Peyer's patch (tissue), 4 donors: ENCODE measurements at regions not wholly inside any gene's neighbourhood (a gene's known extent, or its start where the extent isn't known, plus 50 kb on each side); places are given as distances from the start of the nearest gene placed in this dataset.
"Not testable (repeated sequence)": the region's sequence is repeated elsewhere in the genome, so short reads cannot be mapped to it uniquely, and the experiment has no call there.

Experiments
- DNase-seq, 3 donors: peaks; one replicate each; pipeline ENCODE4 v3.0.0-alpha.2; 2017 to 2019
- H3K27ac ChIP-seq, 4 donors: fragments of 200-600 bp; sonication (generic); one replicate each; pipeline ENCODE4 v1.5.1; 2016 to 2019
- H3K27me3 ChIP-seq, 2 donors: fragments of 200-600 bp; sonication (generic); one replicate each; pipeline ENCODE4 v1.5.1; 2019
- H3K36me3 ChIP-seq, 3 donors: fragments of 200-600 bp; sonication (generic); one replicate each; pipeline ENCODE4 v1.5.1; 2016 to 2019
- H3K4me1 ChIP-seq, 4 donors: fragments of 200-600 bp; sonication (generic); one replicate each; pipeline ENCODE4 v1.5.1; 2016 to 2019
- H3K4me3 ChIP-seq, 4 donors: fragments of 200-600 bp; sonication (generic); 1 replicate in 3 of 4; 2 replicates in 1 of 4; pipeline ENCODE4 v1.5.1; 2016 to 2019; ENCODE audit warnings: mild to moderate bottlenecking in 1 of 4
- H3K9me3 ChIP-seq, 4 donors: fragments of 200-600 bp; sonication (generic); one replicate each; pipeline ENCODE4 v1.5.1; 2016 to 2019; ENCODE audit warnings: mild to moderate bottlenecking in 1 of 4
- POLR2A ChIP-seq, 2 donors: fragments of 450-650 bp; IDR thresholded peaks; one replicate each; pipeline ENCODE4 v1.5.1; 2017; ENCODE audit warnings: antibody characterized with exemption in 2 of 2, mild to moderate bottlenecking in 2 of 2, moderate library complexity in 2 of 2
- TF ChIP-seq, protein P1 (sequence below), 6 experiments: fragments of 450-650 bp in 4 of 6; fragments of 200-600 bp in 2 of 6; sonication (generic) in 1 of 6; IDR thresholded peaks; one replicate each; pipeline ENCODE4 v1.5.1; 2017 to 2019; ENCODE audit warnings: antibody characterized with exemption in 6 of 6, mild to moderate bottlenecking in 3 of 6, moderate library complexity in 1 of 6

DNA sequence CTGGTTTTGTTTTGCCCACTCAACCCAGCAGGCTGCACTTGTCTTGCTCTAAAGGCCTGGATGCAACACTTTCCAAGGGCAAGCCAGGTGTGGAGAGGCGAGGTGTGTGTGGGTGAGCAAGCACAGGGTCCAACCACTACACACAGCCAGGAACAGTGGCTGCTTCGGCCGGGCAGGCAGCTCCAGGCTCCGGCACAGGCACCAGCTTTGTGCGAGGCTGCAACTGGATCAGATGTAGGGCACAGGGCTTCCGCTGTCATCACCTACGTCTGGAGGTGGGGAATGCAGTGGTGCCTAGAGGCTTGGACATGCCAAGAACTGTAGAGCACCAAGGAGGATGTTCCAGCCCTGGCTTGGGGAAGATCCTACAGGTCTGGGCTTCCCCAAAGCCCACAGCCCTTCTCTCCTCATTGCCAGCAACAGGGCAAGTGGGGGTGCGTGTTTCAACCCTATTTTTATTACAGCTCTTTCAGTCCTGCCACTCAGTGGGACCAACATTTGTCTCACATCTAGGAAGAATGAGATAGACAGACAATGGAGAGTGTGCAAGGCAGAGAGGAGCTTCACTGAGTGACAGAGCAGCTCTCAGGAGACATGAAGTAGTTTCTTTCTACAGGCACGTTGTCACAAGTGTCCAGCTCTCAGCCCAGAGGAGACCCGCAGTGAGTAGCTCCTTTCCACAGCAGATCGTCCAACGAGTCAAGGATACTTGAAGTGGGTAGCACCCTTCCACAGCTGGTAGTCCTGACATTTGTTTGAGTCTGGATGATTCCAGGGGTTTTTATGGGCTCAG is 622.2 kb downstream of the CDH9 start:
- Histone ChIP-seq H3K27me3 (no peaks in the 10 kb centered on the region), H3K4me3 (no peak overlapping the region), H3K36me3 (no peaks in the 10 kb centered on the region), H3K27ac (no peak overlapping the region), H3K4me1 (no peaks in the 10 kb centered on the region), H3K9me3 (no peaks in the 10 kb centered on the region)
- no peak for TF ChIP-seq POLR2A (IDR thresholded peaks at IDR 0.05)
- TF ChIP-seq, protein P1, sequence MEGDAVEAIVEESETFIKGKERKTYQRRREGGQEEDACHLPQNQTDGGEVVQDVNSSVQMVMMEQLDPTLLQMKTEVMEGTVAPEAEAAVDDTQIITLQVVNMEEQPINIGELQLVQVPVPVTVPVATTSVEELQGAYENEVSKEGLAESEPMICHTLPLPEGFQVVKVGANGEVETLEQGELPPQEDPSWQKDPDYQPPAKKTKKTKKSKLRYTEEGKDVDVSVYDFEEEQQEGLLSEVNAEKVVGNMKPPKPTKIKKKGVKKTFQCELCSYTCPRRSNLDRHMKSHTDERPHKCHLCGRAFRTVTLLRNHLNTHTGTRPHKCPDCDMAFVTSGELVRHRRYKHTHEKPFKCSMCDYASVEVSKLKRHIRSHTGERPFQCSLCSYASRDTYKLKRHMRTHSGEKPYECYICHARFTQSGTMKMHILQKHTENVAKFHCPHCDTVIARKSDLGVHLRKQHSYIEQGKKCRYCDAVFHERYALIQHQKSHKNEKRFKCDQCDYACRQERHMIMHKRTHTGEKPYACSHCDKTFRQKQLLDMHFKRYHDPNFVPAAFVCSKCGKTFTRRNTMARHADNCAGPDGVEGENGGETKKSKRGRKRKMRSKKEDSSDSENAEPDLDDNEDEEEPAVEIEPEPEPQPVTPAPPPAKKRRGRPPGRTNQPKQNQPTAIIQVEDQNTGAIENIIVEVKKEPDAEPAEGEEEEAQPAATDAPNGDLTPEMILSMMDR (IDR thresholded peaks at IDR 0.05), result no peak
- no peak for DNase-seq

DNA sequence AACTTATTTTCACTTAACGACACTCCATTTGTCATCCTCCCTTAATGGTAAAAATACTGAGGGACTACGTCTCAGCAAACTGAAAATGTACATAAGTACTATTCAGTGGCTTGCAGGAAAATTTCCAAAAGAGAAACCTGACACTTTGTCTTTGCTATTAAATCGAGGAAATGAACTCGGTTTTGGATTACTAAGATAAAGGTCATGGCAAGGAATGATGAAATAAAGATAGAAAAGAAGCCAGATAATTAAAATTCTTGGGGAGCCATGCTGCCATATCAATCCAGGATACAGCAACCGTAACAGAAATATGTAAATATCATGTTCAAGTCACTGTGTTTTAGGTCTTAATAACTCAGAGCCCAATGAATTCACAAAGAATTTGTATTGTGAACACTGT is 647.8 kb downstream of the CDH9 start:
- Histone ChIP-seq H3K4me3 (no peak overlapping the region), H3K36me3 (no peaks in the 10 kb centered on the region), H3K4me1 (no peaks in the 10 kb centered on the region), H3K27me3 (no peaks in the 10 kb centered on the region), H3K27ac (no peak overlapping the region), H3K9me3 (peaks cover 0 to 16% (median 0%) of the 10 kb centered on the region in 4 donors)
- DNase-seq, result no peak
- TF ChIP-seq, protein P1 (IDR thresholded peaks at IDR 0.05), result no peak
- TF ChIP-seq POLR2A (IDR thresholded peaks at IDR 0.05), result no peak

DNA sequence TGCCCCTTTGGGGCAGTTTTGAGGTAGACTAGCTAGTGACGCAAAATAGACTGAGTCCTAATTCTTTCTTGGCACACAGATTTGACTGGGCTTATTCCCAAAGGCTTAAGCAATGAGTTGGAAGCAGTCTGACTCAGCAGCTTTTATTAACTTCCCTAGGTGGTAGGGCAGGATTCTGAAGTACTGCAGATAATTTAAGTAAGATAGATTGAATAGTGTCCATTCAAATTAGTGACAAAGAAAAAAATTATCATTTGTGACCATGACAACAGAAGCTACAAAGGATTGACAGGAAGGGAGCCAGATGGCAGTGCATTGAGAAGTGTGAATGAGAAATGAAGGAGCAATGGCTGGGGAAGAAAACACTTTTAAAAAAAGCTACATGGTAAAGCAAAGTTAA is 649.4 kb downstream of the CDH9 start:
- Histone ChIP-seq H3K4me1 (no peaks in the 10 kb centered on the region), H3K9me3 (peaks cover 0 to 16% (median 0%) of the 10 kb centered on the region in 4 donors), H3K4me3 (no peak overlapping the region), H3K27ac (no peak overlapping the region), H3K27me3 (no peaks in the 10 kb centered on the region), H3K36me3 (no peaks in the 10 kb centered on the region)
- no peak for DNase-seq
- TF ChIP-seq POLR2A (IDR thresholded peaks at IDR 0.05), result no peak
- TF ChIP-seq, protein P1 (IDR thresholded peaks at IDR 0.05), result no peak

DNA sequence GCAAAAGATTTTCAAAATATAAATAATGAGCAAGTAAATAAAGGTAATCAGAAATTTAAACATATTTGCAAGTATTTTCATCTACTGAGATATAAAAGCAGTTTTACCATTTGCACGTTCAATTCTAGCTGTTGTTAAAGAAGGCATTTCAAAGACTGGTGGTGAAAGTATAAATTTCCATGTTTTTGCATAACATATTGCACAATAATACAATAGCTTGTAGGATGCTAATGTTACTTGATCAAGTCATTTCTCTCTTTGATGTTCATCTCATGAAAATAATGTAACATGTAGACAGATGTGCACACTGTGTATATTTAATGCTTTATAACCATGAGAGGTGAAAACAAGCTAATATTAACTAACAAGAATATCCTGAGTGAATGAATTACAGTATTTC is 651.9 kb downstream of the CDH9 start:
- TF ChIP-seq, protein P1 (IDR thresholded peaks at IDR 0.05), result no peak
- TF ChIP-seq POLR2A (IDR thresholded peaks at IDR 0.05), result no peak
- no peaks in the 10 kb centered on the region for H3K4me1 ChIP-seq
- no peaks in the 10 kb centered on the region for H3K27me3 ChIP-seq
- H3K4me3 ChIP-seq, result no peak overlapping the region
- DNase-seq, result no peak
- H3K27ac ChIP-seq, result no peak overlapping the region
- no peaks in the 10 kb centered on the region for H3K36me3 ChIP-seq
- H3K9me3 ChIP-seq, result peaks cover 0 to 13% (median 0%) of the 10 kb centered on the region in 4 donors

DNA sequence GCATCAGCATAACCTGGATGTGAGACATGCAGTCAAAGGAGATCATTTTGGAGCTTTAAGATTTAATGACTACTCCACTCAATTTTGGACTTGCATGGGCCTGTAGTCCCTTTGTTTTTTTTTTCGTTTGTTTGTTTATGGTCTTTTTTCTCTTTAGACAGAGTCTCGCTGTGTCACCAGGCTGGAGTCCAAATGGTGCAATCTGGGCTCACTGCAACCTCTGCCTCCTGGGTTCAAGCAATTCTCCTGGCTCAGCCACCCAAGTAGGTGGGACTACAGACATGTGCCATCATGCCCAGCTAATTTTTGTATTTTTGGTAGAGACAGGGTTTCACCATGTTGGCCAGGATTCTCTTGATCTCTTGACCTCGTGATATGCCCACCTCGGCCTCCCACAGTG is 673.8 kb downstream of the CDH9 start:
- H3K4me3 ChIP-seq, H3K4me1 ChIP-seq, H3K36me3 ChIP-seq, DNase-seq, H3K9me3 ChIP-seq, H3K27ac ChIP-seq, H3K27me3 ChIP-seq: not testable (repeated sequence)

DNA sequence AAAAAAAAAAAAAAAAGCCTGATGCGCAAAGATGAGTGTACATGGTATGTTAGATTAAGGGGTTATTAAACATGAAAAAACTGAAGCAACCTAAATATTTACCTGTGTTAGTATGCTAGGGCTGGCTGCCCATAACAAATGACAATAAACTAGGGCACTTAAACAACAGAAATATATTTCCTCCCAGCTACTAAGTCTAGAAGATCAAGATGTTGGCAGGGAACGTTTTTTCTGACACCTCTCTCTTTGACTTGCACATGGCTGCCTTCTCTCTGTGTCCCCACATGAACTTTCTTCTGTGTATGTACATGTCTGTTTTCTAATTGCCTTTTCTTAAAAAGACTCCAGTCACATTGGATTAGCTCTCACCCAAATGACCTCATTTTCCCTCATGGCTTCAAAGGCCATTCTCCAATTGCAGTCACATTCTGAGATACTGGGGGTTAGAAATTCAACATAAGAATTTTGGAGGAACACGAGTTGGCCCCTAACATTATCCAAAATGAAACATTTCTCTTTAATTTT is 694.5 kb downstream of the CDH9 start:
- Histone ChIP-seq H3K9me3 (no peaks in the 10 kb centered on the region), H3K4me1 (no peaks in the 10 kb centered on the region), H3K27me3 (no peaks in the 10 kb centered on the region), H3K36me3 (no peaks in the 10 kb centered on the region), H3K27ac (no peak overlapping the region), H3K4me3 (no peak overlapping the region)
- DNase-seq, result no peak
- no peak for TF ChIP-seq POLR2A (IDR thresholded peaks at IDR 0.05)
- TF ChIP-seq, protein P1 (IDR thresholded peaks at IDR 0.05), result no peak
